ENCODE measurements at regions not wholly inside any gene's neighbourhood (a gene's known extent, or its start where the extent isn't known, plus 50 kb on each side); places are given as distances from the start of the nearest gene placed in this dataset.

- Mint-ChIP-seq H3K27me3 (ENCODE audit: low read depth) (no peaks in the 10 kb centered on the region), H3K4me1 (ENCODE audit: low read depth) (peaks cover 28% of the 10 kb centered on the region), H3K36me3 (ENCODE audit: low read depth) (no peaks in the 10 kb centered on the region), H3K9me3 (ENCODE audit: low read depth) (no peaks in the 10 kb centered on the region), H3K27ac (ENCODE audit: unreplicated experiment) (no peak overlapping the region), H3K4me3 (ENCODE audit: unreplicated experiment) (no peak overlapping the region)
- TF ChIP-seq, protein P1, sequence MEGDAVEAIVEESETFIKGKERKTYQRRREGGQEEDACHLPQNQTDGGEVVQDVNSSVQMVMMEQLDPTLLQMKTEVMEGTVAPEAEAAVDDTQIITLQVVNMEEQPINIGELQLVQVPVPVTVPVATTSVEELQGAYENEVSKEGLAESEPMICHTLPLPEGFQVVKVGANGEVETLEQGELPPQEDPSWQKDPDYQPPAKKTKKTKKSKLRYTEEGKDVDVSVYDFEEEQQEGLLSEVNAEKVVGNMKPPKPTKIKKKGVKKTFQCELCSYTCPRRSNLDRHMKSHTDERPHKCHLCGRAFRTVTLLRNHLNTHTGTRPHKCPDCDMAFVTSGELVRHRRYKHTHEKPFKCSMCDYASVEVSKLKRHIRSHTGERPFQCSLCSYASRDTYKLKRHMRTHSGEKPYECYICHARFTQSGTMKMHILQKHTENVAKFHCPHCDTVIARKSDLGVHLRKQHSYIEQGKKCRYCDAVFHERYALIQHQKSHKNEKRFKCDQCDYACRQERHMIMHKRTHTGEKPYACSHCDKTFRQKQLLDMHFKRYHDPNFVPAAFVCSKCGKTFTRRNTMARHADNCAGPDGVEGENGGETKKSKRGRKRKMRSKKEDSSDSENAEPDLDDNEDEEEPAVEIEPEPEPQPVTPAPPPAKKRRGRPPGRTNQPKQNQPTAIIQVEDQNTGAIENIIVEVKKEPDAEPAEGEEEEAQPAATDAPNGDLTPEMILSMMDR (IDR thresholded peaks at IDR 0.05) = no peak
- no peak for DNase-seq (ENCODE audit: low spot score)
Measured at GRCh38 chr2:160868891-160869290, 291.3 kb upstream of the TANK start.

- TF ChIP-seq, protein P1 (IDR thresholded peaks at IDR 0.05) = no peak
- Mint-ChIP-seq H3K27ac (ENCODE audit: unreplicated experiment) (peak overlapping the region; percentile 74), H3K36me3 (ENCODE audit: low read depth) (no peaks in the 10 kb centered on the region), H3K9me3 (ENCODE audit: low read depth) (no peaks in the 10 kb centered on the region), H3K27me3 (ENCODE audit: low read depth) (no peaks in the 10 kb centered on the region), H3K4me1 (ENCODE audit: low read depth) (peaks cover 28% of the 10 kb centered on the region), H3K4me3 (ENCODE audit: unreplicated experiment) (no peak overlapping the region)
- no peak for DNase-seq (ENCODE audit: low spot score)
Measured at GRCh38 chr2:160869411-160869810, 290.8 kb upstream of the TANK start.

DNA sequence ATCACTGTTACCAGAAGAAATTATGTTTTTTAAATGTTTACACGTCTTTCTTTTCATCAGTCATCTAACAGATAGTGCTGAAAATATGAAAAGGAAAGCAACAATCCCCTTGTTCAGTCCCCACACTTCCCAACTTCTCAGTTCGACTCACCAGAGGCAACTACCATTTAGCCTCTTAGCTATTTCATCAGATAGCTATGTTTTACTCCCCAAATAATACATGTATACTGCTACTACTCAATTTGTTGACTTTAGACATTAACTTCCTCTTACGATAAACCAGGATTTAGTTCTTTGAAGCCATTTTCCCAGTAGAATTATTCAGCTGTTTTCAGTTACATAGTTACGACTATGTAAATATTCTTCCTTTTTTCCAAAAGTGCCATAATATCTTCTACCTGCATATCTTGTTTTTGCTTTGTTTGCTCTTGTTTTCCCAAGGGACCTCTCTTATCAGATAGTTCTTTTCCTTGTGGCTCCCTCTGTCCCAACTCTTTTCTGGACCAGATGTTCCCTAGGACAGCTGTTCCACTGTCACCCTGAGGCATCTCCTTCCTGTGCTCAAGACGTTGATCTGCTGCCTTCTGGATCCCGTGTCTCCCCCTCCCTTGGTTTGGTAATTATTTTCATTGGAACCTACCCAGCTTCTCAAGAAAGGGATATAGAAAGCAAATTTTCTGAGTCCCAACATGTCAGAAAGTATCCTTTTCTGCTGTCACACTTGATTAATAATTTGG is 289.3 kb upstream of the TANK start:
- Mint-ChIP-seq H3K36me3 (ENCODE audit: low read depth) (no peaks in the 10 kb centered on the region), H3K4me1 (ENCODE audit: low read depth) (peaks cover 28% of the 10 kb centered on the region), H3K27ac (ENCODE audit: unreplicated experiment) (peak overlapping the region; percentile 83), H3K4me3 (ENCODE audit: unreplicated experiment) (peak overlapping the region; percentile 17), H3K27me3 (ENCODE audit: low read depth) (no peaks in the 10 kb centered on the region), H3K9me3 (ENCODE audit: low read depth) (no peaks in the 10 kb centered on the region)
- DNase-seq (ENCODE audit: low spot score) = no peak
- TF ChIP-seq, protein P1 (IDR thresholded peaks at IDR 0.05) = no peak

GRCh38 chr2:160871953-160872352 is 288.3 kb upstream of the TANK start:
- H3K27me3 Mint-ChIP-seq (ENCODE audit: low read depth) = no peaks in the 10 kb centered on the region
- H3K27ac Mint-ChIP-seq (ENCODE audit: unreplicated experiment) = no peak overlapping the region
- no peak overlapping the region for H3K4me3 Mint-ChIP-seq (ENCODE audit: unreplicated experiment)
- TF ChIP-seq, protein P1 (IDR thresholded peaks at IDR 0.05) = no peak
- no peaks in the 10 kb centered on the region for H3K9me3 Mint-ChIP-seq (ENCODE audit: low read depth)
- no peaks in the 10 kb centered on the region for H3K36me3 Mint-ChIP-seq (ENCODE audit: low read depth)
- H3K4me1 Mint-ChIP-seq (ENCODE audit: low read depth) = peaks cover 28% of the 10 kb centered on the region
- DNase-seq (ENCODE audit: low spot score) = no peak

GRCh38 chr2:160876029-160876428 is 284.2 kb upstream of the TANK start:
- Mint-ChIP-seq H3K4me3 (ENCODE audit: unreplicated experiment) (no peak overlapping the region), H3K27ac (ENCODE audit: unreplicated experiment) (no peak overlapping the region), H3K27me3 (ENCODE audit: low read depth) (no peaks in the 10 kb centered on the region), H3K9me3 (ENCODE audit: low read depth) (no peaks in the 10 kb centered on the region), H3K4me1 (ENCODE audit: low read depth) (peaks cover 6% of the 10 kb centered on the region), H3K36me3 (ENCODE audit: low read depth) (no peaks in the 10 kb centered on the region)
- no peak for DNase-seq (ENCODE audit: low spot score)
- TF ChIP-seq, protein P1 (IDR thresholded peaks at IDR 0.05) = no peak
